HEK293 (cell line): ENCODE measurements at regions not wholly inside any gene's neighbourhood (a gene's known extent, or its start where the extent isn't known, plus 50 kb on each side); places are given as distances from the start of the nearest gene placed in this dataset.

Experiments used
- CTCF ChIA-PET: fragments of 350-600 bp; formaldehyde crosslinking; extraction: SDS; loops from one replicate; lab custom pipeline; 2021; ENCODE audit warnings: antibody characterized with exemption; lab: Yijun Ruan, JAX
- POLR2A ChIA-PET: fragments of 300-600 bp; formaldehyde crosslinking; extraction: SDS; loops from one replicate; lab custom pipeline; 2020; ENCODE audit warnings: antibody characterized with exemption, inconsistent platforms; lab: Yijun Ruan, JAX
- H3K27ac ChIP-seq: fragments of 200-500 bp; sonication (Bioruptor generic); 2 replicates; pipeline ENCODE4 v1.5.1; 2014; ENCODE audit warnings: low read depth, low read length, control low read depth, inconsistent platforms; ENCODE audit errors: extremely low read depth
- H3K36me3 ChIP-seq, 2 experiments: fragments of 200-500 bp in 1 of 2; sonication (Bioruptor generic) in 1 of 2; 1 replicate in 1 of 2; 2 replicates in 1 of 2; pipeline ENCODE4 v1.5.1; 2014 to 2017; ENCODE audit warnings: inconsistent platforms in 2 of 2, low read length in 2 of 2; ENCODE audit not compliant: control insufficient read depth in 2 of 2, insufficient read depth in 1 of 2
- H3K4me1 ChIP-seq: fragments of 200-500 bp; sonication (Bioruptor generic); 2 replicates; pipeline ENCODE4 v1.5.1; 2014; ENCODE audit warnings: mild to moderate bottlenecking, low read length, inconsistent platforms; ENCODE audit not compliant: control insufficient read depth, insufficient read depth
- H3K4me3 ChIP-seq: 2 replicates; pipeline ENCODE4 v1.5.1; 2011; ENCODE audit warnings: low read depth, mild to moderate bottlenecking, control low read depth, low read length, moderate library complexity
- H3K9me3 ChIP-seq: fragments of 200-500 bp; sonication (Bioruptor generic); 2 replicates; pipeline ENCODE4 v1.5.1; 2014; ENCODE audit warnings: low read depth, low read length, inconsistent platforms; ENCODE audit not compliant: control insufficient read depth, insufficient read depth
- ZNF423 ChIP-seq: fragments of 450-650 bp; formaldehyde crosslinking; IDR thresholded peaks from 2 replicates; pipeline ENCODE4 v1.5.1; 2016; ENCODE audit warnings: missing biosample characterization, missing genetic modification characterization
- ZSCAN18 ChIP-seq: fragments of 450-650 bp; formaldehyde crosslinking; IDR thresholded peaks from 2 replicates; pipeline ENCODE4 v1.5.1; 2016; ENCODE audit warnings: missing biosample characterization, missing genetic modification characterization
- TF ChIP-seq, protein P1 (sequence below): fragments of 450-650 bp; formaldehyde crosslinking; conservative IDR thresholded peaks from 2 replicates; pipeline ENCODE4 v1.5.1; 2016; ENCODE audit warnings: low read depth, missing biosample characterization, missing genetic modification characterization

GRCh38 chr11:55719608-55720160 is 53.6 kb upstream of the OR5D13 start:
- Histone ChIP-seq H3K4me3 (no peak overlapping the region), H3K9me3 (no peaks in the 10 kb centered on the region), H3K4me1 (no peaks in the 10 kb centered on the region), H3K27ac (no peak overlapping the region), H3K36me3 (no peaks in the 10 kb centered on the region)
- ChIA-PET POLR2A (no interaction called here), CTCF (interaction anchor here (0.6 kb wide), 1 partner anchor 726 kb away, joined by 3 read pairs; no protein-coding TSS in a partner anchor)
- TF ChIP-seq ZNF423 (no peak), ZSCAN18 (tag by site-specific recombination) (no peak)
- TF ChIP-seq, protein P1, sequence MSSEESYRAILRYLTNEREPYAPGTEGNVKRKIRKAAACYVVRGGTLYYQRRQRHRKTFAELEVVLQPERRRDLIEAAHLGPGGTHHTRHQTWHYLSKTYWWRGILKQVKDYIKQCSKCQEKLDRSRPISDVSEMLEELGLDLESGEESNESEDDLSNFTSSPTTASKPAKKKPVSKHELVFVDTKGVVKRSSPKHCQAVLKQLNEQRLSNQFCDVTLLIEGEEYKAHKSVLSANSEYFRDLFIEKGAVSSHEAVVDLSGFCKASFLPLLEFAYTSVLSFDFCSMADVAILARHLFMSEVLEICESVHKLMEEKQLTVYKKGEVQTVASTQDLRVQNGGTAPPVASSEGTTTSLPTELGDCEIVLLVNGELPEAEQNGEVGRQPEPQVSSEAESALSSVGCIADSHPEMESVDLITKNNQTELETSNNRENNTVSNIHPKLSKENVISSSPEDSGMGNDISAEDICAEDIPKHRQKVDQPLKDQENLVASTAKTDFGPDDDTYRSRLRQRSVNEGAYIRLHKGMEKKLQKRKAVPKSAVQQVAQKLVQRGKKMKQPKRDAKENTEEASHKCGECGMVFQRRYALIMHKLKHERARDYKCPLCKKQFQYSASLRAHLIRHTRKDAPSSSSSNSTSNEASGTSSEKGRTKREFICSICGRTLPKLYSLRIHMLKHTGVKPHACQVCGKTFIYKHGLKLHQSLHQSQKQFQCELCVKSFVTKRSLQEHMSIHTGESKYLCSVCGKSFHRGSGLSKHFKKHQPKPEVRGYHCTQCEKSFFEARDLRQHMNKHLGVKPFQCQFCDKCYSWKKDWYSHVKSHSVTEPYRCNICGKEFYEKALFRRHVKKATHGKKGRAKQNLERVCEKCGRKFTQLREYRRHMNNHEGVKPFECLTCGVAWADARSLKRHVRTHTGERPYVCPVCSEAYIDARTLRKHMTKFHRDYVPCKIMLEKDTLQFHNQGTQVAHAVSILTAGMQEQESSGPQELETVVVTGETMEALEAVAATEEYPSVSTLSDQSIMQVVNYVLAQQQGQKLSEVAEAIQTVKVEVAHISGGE (tag by site-specific recombination), result no peak
